Muscle of leg (tissue), 3 donors: ENCODE measurements at regions not wholly inside any gene's neighbourhood (a gene's known extent, or its start where the extent isn't known, plus 50 kb on each side); places are given as distances from the start of the nearest gene placed in this dataset.
"Not testable (repeated sequence)": the region's sequence is repeated elsewhere in the genome, so short reads cannot be mapped to it uniquely, and the experiment has no call there.

Experiments
- DNase-seq: peaks from one replicate; pipeline ENCODE4 v3.0.0; 2013
- H3K27ac ChIP-seq: one replicate; pipeline ENCODE4 v1.5.1; 2013; ENCODE audit warnings: mild to moderate bottlenecking, low read length, control low read depth
- H3K27me3 ChIP-seq: one replicate; pipeline ENCODE4 v1.6.1; 2013; ENCODE audit warnings: low read length; ENCODE audit not compliant: control insufficient read depth, insufficient read depth
- H3K36me3 ChIP-seq: one replicate; pipeline ENCODE4 v1.6.1; 2013; ENCODE audit warnings: low read length; ENCODE audit not compliant: control insufficient read depth, insufficient read depth
- H3K4me1 ChIP-seq: one replicate; pipeline ENCODE4 v1.6.1; 2013; ENCODE audit warnings: low read length; ENCODE audit not compliant: control insufficient read depth, insufficient read depth
- H3K4me3 ChIP-seq: one replicate; pipeline ENCODE4 v1.5.1; 2013; ENCODE audit warnings: low read length, control low read depth
- H3K9me3 ChIP-seq: replicated peaks from 2 replicates; pipeline ENCODE4 v1.6.1; 2013; ENCODE audit warnings: low read depth, low read length; ENCODE audit not compliant: control insufficient read depth
- WGBS: methylation state at CpG from one replicate; pipeline ENCODE4 v1.1.5; 2013; ENCODE audit warnings: missing lambda C conversion rate; ENCODE audit not compliant: insufficient coverage; 5-methylcytosine and 5-hydroxymethylcytosine counted together

- no CpG with 5 or more reads among the region's 2 CpGs for WGBS
- not testable (repeated sequence) for H3K27ac ChIP-seq, H3K9me3 ChIP-seq, H3K4me1 ChIP-seq, H3K27me3 ChIP-seq, DNase-seq, H3K4me3 ChIP-seq, H3K36me3 ChIP-seq
These were observed 58.9 kb upstream of the CUX1 start for GRCh38 chr7:101758519-101758918.

GRCh38 chr7:101764221-101764620 is 53.2 kb upstream of the CUX1 start:
- DNase-seq = no peak
- Histone ChIP-seq H3K27me3 (no peaks in the 10 kb centered on the region), H3K36me3 (no peaks in the 10 kb centered on the region), H3K4me3 (no peak overlapping the region), H3K9me3 (no peaks in the 10 kb centered on the region), H3K4me1 (peaks cover 3% of the 10 kb centered on the region), H3K27ac (no peak overlapping the region)
- 26% methylated on average over 6 of the region's 6 CpGs for WGBS

GRCh38 chr7:101767544-101767943 is 49.9 kb upstream of the CUX1 start:
- H3K4me1 ChIP-seq = peaks cover 3% of the 10 kb centered on the region
- H3K9me3 ChIP-seq = no peaks in the 10 kb centered on the region
- H3K27ac ChIP-seq = no peak overlapping the region
- no peak for DNase-seq
- WGBS = 66% methylated on average over 6 of the region's 6 CpGs
- peaks cover 2% of the 10 kb centered on the region for H3K27me3 ChIP-seq
- no peaks in the 10 kb centered on the region for H3K36me3 ChIP-seq
- no peak overlapping the region for H3K4me3 ChIP-seq
